Astrocyte (in vitro differentiated cells and primary cell): ENCODE measurements at regions not wholly inside any gene's neighbourhood (a gene's known extent, or its start where the extent isn't known, plus 50 kb on each side); places are given as distances from the start of the nearest gene placed in this dataset.

Experiments
- DNase-seq: peaks from one replicate; pipeline ENCODE4 v3.0.0-alpha.2; 2010; ENCODE audit warnings: low read depth
- FAIRE-seq: peaks from 2 replicates; lab custom pipeline; 2011; peaks lifted over from hg19 to GRCh38; lab: Jason Lieb, UNC
- H2AFZ ChIP-seq: 2 replicates; pipeline ENCODE4 v1.6.0; 2012; ENCODE audit warnings: low read depth, low read length, inconsistent platforms
- H3K27ac ChIP-seq: 2 replicates; pipeline ENCODE4 v1.5.1; 2011; ENCODE audit warnings: low read depth, low read length, inconsistent platforms
- H3K27me3 ChIP-seq: 2 replicates; pipeline ENCODE4 v1.6.0; 2011; ENCODE audit warnings: low read length, inconsistent platforms; ENCODE audit not compliant: insufficient read depth
- H3K36me3 ChIP-seq: 2 replicates; pipeline ENCODE4 v1.5.1; 2011; ENCODE audit warnings: low read length, inconsistent platforms; ENCODE audit not compliant: insufficient read depth
- H3K4me1 ChIP-seq: 2 replicates; pipeline ENCODE4 v1.5.1; 2011; ENCODE audit warnings: low read length, inconsistent platforms; ENCODE audit not compliant: insufficient read depth
- H3K4me2 ChIP-seq: 2 replicates; pipeline ENCODE4 v1.6.0; 2012; ENCODE audit warnings: low read length, inconsistent platforms
- H3K4me3 ChIP-seq: 2 replicates; pipeline ENCODE4 v1.5.1; 2011; ENCODE audit warnings: low read depth, mild to moderate bottlenecking, low read length, inconsistent platforms; ENCODE audit not compliant: insufficient read depth
- H3K79me2 ChIP-seq: 2 replicates; pipeline ENCODE4 v1.6.0; 2012; ENCODE audit warnings: mild to moderate bottlenecking, low read length, inconsistent platforms; ENCODE audit not compliant: insufficient read depth
- H3K9ac ChIP-seq: 2 replicates; pipeline ENCODE4 v1.6.0; 2012; ENCODE audit warnings: mild to moderate bottlenecking, low read length, inconsistent platforms
- H3K9me3 ChIP-seq: 2 replicates; pipeline ENCODE4 v1.5.1; 2012; ENCODE audit warnings: low read depth, mild to moderate bottlenecking, low read length, inconsistent platforms; ENCODE audit not compliant: insufficient read depth
- H4K20me1 ChIP-seq: 2 replicates; pipeline ENCODE4 v1.6.0; 2012; ENCODE audit warnings: low read length, inconsistent platforms; ENCODE audit not compliant: insufficient read depth
- H3K27ac Mint-ChIP-seq: one replicate; pipeline ENCODE4 v1.8.0; 2021; ENCODE audit warnings: mild to moderate bottlenecking, mixed read lengths; ENCODE audit not compliant: unreplicated experiment
- H3K27me3 Mint-ChIP-seq: one replicate; pipeline ENCODE4 v1.8.0; 2021; ENCODE audit warnings: low read depth, mixed read lengths; ENCODE audit not compliant: unreplicated experiment
- H3K36me3 Mint-ChIP-seq: one replicate; pipeline ENCODE4 v1.8.0; 2021; ENCODE audit warnings: low read depth, mixed read lengths; ENCODE audit not compliant: unreplicated experiment
- H3K4me1 Mint-ChIP-seq: one replicate; pipeline ENCODE4 v1.8.0; 2021; ENCODE audit warnings: low read depth, mixed read lengths; ENCODE audit not compliant: unreplicated experiment
- H3K4me3 Mint-ChIP-seq: one replicate; pipeline ENCODE4 v1.8.0; 2021; ENCODE audit warnings: mild to moderate bottlenecking, moderate library complexity, mixed read lengths; ENCODE audit not compliant: unreplicated experiment
- H3K9me3 Mint-ChIP-seq: one replicate; pipeline ENCODE4 v1.8.0; 2021; ENCODE audit warnings: mild to moderate bottlenecking, mixed read lengths; ENCODE audit not compliant: unreplicated experiment
- EZH2 ChIP-seq: IDR thresholded peaks from 2 replicates; pipeline ENCODE4 v1.6.1; 2012; ENCODE audit warnings: mild to moderate bottlenecking, low read length, inconsistent platforms; ENCODE audit not compliant: insufficient read depth
- TF ChIP-seq, protein P1 (sequence below): IDR thresholded peaks from 2 replicates; pipeline ENCODE4 v1.5.1; 2011; ENCODE audit warnings: low read depth, mild to moderate bottlenecking, inconsistent platforms, low read length, moderate library complexity; ENCODE audit not compliant: insufficient read depth

GRCh38 chr12:98417266-98417665 is 98.1 kb upstream of the TMPO start:
- no peak overlapping the region for H3K27ac Mint-ChIP-seq
- no peaks in the 10 kb centered on the region for H3K36me3 ChIP-seq
- H4K20me1 ChIP-seq: no peaks in the 10 kb centered on the region
- H3K79me2 ChIP-seq: no peaks in the 10 kb centered on the region
- H3K27ac ChIP-seq: no peak overlapping the region
- no peak overlapping the region for H3K9ac ChIP-seq
- no peaks in the 10 kb centered on the region for H3K9me3 ChIP-seq
- no peak for FAIRE-seq
- H3K27me3 Mint-ChIP-seq: no peaks in the 10 kb centered on the region
- H3K4me2 ChIP-seq: no peak overlapping the region
- no peak for DNase-seq
- H3K4me1 ChIP-seq: peaks cover 19% of the 10 kb centered on the region
- peak overlapping the region; percentile 55 for H3K4me3 Mint-ChIP-seq
- TF ChIP-seq, protein P1, sequence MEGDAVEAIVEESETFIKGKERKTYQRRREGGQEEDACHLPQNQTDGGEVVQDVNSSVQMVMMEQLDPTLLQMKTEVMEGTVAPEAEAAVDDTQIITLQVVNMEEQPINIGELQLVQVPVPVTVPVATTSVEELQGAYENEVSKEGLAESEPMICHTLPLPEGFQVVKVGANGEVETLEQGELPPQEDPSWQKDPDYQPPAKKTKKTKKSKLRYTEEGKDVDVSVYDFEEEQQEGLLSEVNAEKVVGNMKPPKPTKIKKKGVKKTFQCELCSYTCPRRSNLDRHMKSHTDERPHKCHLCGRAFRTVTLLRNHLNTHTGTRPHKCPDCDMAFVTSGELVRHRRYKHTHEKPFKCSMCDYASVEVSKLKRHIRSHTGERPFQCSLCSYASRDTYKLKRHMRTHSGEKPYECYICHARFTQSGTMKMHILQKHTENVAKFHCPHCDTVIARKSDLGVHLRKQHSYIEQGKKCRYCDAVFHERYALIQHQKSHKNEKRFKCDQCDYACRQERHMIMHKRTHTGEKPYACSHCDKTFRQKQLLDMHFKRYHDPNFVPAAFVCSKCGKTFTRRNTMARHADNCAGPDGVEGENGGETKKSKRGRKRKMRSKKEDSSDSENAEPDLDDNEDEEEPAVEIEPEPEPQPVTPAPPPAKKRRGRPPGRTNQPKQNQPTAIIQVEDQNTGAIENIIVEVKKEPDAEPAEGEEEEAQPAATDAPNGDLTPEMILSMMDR: no peak
- TF ChIP-seq EZH2: no peak
- H3K36me3 Mint-ChIP-seq: no peaks in the 10 kb centered on the region
- H3K4me1 Mint-ChIP-seq: peaks cover 28% of the 10 kb centered on the region
- no peaks in the 10 kb centered on the region for H3K27me3 ChIP-seq
- no peak overlapping the region for H3K4me3 ChIP-seq
- no peak overlapping the region for H2AFZ ChIP-seq
- no peaks in the 10 kb centered on the region for H3K9me3 Mint-ChIP-seq

DNA sequence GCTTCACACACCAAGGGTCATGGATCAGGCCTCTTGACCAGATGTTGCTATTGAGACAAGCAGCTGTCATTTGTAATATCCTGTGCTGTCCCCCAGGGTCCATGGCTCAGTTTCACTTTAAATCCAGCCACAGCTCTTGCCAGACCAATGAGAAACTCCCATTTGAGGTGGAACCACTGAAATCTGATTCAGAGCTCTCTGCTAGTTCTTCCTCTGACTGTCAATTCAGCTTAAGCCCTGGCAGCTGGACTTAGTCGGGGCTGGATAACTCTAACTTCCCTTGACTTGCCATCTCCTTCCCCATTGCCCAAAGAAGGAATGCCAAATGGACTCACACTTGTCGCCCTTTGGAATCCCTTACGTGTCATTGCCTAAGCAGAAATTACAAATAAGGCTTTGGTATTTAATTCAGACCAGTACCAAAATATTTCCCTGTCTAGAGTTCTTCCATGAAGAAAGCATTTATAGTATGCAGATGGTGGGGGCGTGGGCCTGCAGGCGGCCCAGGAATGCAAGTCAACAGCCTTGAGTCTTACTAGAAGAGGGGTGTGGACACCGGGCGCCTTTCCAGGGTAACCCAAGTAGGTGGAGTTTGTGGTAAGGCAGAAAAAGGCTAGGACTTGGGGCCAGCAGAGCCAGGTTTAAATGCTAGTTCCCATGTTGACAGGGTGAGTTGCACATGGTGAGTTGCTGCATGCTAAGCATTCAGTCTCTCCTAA is 96.9 kb upstream of the TMPO start:
- Mint-ChIP-seq H3K27ac (peak overlapping the region; percentile 93), H3K36me3 (no peaks in the 10 kb centered on the region), H3K9me3 (no peaks in the 10 kb centered on the region), H3K4me1 (peaks cover 30% of the 10 kb centered on the region), H3K27me3 (no peaks in the 10 kb centered on the region), H3K4me3 (peak overlapping the region; percentile 16)
- FAIRE-seq (peak; percentile 23), DNase-seq (peak; percentile 99)
- no peaks in the 10 kb centered on the region for H3K27me3 ChIP-seq
- H3K4me1 ChIP-seq: peaks cover 19% of the 10 kb centered on the region
- peak overlapping the region; percentile 81 for H3K4me2 ChIP-seq
- no peaks in the 10 kb centered on the region for H3K36me3 ChIP-seq
- peak overlapping the region; percentile 64 for H3K27ac ChIP-seq
- no peaks in the 10 kb centered on the region for H4K20me1 ChIP-seq
- no peaks in the 10 kb centered on the region for H3K9me3 ChIP-seq
- TF ChIP-seq, protein P1: no peak
- TF ChIP-seq EZH2: no peak
- H3K79me2 ChIP-seq: no peaks in the 10 kb centered on the region
- H3K9ac ChIP-seq: peak overlapping the region; percentile 29
- peak overlapping the region; percentile 35 for H3K4me3 ChIP-seq
- H2AFZ ChIP-seq: peak overlapping the region; percentile 50
